GM03348 (cell line): ENCODE measurements at regions not wholly inside any gene's neighbourhood (a gene's known extent, or its start where the extent isn't known, plus 50 kb on each side); places are given as distances from the start of the nearest gene placed in this dataset.

ENCODE experiments used
- DNase-seq: peaks from one replicate; pipeline ENCODE4 v3.0.0; 2012; ENCODE audit warnings: low spot score

- DNase-seq = no peak
These were observed 50.8 kb upstream of the NAV2 start for GRCh38 chr11:19661827-19662226.

DNA sequence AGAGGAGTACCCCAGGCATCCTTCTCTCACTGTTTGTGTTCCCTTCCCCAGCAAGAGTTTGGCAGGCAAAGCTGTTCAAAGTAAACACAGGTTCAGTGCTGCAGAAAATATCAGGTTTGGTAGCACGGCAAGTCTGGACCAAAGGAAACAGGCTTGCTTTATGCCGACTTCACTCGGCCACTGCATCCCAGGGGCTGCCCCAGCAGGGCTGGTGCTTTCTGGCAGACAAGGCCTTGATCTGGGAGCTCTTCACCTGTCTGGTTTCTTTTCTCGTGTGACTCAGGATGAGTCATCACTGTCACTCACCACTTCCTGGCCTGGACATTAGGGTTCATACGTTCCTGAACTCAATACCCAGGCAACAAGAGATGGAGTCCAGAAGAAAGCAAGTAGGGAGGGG is 52.6 kb upstream of the NAV2 start:
- DNase-seq = no peak

DNA sequence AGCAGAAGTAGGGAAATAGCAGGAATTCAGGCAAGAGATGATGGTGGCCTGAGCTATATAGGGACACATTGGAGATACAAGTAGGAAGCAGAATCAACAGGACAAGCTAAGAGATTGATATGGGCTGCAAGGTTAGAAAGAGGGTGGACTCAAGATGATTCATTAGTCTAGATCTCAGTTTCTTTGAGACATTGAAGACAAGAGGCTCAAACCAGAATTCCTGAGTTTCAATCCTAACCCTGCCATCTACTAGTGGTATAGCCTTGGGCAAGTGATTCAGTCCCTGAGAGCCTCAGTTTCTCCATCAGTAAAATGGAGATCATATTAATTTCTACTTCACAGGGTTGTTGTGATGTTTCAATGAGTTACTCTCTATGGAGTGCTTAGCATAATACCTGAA is 53.1 kb upstream of the NAV2 start:
- no peak for DNase-seq

- DNase-seq = no peak
These were observed 54.3 kb upstream of the NAV2 start for GRCh38 chr11:19658344-19658743.

- DNase-seq = no peak
These were observed 56.5 kb upstream of the NAV2 start for GRCh38 chr11:19656140-19656541.

- no peak for DNase-seq
These were observed 59.8 kb upstream of the NAV2 start for GRCh38 chr11:19652623-19653375.

DNA sequence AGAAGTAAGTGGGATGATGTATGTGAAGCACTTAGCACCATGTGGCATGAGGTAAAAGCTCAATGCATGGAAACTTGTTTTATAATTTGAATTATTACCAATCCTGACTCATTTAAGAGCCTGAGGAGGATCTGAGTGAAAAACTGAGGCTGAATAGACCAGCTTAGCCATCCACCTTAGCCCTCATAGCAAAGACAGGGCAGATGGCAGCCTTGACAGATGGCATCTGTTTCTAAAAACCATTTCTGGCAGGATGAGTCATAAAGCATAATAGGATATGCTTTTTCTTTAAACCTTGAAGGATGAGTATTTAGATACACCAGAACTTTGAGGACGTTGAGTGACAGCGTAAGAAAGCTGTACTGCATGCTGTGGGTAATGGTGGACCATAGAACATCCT is 61.0 kb upstream of the NAV2 start:
- no peak for DNase-seq

- DNase-seq = no peak
These were observed 61.6 kb upstream of the NAV2 start for GRCh38 chr11:19651028-19651427.

DNA sequence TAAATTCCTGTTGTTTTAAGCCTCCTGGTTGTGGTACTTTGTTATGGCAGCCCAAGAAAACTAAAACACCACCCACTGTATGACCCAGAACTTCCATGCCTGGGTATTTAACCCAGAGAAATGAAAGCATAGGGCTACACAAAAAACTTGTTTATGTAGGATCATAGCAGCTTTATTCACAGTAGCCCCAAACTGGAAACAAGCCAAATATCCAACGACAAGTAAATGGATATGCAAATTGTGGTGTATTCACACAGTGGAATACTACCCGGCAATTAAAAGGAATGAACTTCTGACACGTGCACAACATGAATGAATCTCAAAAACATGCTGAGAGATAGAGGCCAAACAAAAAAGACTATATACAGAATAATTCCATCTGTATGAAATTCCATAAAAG is 62.2 kb upstream of the NAV2 start:
- no peak for DNase-seq

- DNase-seq = no peak
These were observed 62.9 kb upstream of the NAV2 start for GRCh38 chr11:19649751-19650150.

DNA sequence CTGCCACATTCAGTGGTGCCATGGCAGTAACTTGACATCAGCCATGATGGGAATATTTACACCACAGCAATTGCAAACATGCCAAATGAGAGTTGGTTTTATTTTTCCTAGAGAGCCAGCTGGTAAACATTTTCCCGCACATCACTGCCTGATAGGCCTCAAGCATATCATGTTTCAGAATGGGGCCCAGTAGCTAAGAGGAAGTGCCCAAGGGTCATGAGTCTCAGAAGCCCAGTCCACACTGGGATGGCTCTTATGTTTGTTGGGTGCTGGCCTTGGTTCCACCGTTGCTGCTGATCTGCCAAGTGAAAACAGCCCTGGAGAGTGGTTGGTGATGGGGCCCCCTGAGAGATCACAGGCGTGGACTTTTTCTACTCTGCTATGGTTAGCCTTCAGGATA is 64.3 kb upstream of the NAV2 start:
- no peak for DNase-seq

DNA sequence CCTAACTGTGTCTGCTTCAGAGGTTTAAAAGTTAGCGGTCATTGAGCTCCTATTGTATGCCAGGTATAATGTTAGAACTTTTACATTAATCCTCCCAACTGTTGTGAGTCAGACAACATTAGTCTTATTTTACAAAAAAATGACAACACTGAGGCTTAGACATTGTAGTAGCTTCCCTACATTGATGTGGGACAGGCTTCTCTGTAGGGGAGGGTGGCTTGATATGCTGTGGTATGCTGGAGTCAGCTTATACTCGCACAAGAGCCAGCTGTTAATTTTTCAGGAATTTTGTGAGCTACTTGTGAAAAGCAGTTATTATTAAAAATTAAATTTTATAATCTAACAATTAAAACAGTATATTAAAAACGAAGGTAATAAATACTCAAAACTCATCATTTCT is 64.8 kb upstream of the NAV2 start:
- DNase-seq = no peak

DNA sequence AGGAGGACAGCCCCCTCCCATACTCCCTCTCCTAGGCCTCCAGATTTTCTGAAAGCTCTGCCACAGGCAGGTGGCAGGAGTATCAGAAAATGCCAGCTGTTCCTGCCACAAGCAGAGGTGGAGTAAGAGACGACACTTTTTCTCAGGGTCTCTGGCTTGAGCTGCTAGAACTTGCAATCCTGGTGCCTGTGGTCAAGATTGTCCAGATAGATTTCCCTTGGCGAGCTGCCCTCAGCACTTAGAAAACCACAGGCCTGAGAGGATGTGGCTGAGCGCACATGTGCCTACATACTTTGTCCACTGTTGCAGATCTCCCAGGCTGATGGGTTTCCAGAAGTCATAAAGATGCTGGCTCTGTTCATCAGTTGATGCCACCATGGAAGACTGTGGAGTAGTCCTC is 65.7 kb upstream of the NAV2 start:
- peak; percentile 86 for DNase-seq

DNA sequence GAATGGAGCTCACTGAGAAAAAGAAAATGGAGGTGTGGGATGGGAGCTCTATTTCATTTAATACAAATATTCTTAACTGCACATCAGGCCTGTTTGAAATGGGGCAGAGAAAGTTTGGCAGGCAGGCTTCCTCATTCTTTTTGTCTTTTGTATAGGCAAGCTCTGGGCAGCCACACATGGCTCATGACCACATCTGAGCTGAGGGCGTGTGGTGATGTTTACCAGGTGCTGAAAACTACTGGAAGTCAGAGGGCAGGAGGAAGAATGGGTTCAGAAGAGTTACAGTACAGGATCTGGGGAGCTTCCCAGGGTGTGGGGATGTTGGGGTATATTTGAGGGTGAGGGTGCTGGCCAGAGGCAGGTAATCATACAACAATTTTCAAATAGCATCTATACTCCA is 66.3 kb upstream of the NAV2 start:
- DNase-seq = no peak

DNA sequence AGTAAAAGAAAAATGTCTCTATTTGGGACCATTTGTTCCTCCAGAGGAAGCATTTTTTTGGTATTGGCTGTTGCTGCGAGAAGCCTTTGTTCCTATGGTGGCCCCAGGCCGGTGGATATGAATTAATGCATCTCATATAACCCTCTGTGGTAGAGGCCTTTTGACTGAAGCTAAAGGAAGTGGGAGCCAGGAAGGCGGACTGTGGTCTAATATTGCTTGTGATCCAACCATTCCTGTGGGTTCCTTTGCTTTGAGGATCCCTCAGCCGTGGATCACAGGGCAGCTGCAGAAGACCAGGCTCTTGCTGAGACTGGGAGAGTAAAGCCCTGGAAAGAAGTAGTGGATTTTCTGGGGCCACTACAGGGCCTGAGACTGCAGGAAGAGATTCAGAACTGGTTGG is 68.3 kb upstream of the NAV2 start:
- DNase-seq = no peak

DNA sequence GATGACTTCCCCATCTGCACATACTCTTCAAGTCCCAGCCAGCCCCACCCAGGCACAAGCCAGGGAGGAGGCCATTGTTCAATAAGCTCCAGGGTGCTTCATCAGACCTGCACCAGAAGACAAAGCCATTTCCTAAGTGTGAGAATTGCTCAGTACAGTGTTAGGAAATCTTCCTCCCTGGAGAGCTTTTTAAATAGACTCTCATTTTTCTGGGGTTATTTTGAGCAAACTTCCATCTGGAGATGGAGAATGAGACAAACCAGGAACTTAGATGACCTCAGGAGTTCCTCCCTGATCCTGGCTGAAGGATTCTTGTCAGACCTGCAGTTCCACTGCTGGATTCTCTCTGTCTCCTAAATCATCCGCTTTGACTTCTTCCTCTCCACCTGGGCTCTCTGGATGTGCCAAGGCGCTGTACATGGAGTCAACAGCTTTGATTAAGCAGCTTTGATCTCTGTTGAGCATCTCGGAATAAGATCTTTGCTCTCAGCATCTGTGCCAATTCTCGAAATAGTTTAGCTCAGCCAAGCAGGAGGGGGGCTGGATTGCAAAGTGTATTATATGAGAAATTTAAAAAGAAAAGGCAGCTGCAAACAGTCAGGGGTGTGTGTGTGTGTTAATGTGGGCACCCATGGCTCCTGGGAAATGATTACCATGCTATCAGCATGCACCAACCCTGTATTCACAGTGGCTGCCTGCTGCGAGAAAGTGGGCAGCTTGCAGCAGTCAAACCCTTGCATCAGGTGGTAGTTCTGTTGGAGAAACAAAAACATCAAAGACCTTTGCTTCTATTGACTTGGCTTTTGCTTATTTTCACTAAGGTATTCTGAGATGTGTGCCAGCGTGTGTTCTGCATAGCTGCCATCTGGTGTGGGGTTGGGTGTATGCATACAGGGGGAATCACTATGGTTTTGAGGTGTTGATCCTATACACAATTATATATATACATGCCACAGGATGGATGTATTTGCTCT is 70.2 kb upstream of the NAV2 start:
- peak; percentile 58 for DNase-seq

DNA sequence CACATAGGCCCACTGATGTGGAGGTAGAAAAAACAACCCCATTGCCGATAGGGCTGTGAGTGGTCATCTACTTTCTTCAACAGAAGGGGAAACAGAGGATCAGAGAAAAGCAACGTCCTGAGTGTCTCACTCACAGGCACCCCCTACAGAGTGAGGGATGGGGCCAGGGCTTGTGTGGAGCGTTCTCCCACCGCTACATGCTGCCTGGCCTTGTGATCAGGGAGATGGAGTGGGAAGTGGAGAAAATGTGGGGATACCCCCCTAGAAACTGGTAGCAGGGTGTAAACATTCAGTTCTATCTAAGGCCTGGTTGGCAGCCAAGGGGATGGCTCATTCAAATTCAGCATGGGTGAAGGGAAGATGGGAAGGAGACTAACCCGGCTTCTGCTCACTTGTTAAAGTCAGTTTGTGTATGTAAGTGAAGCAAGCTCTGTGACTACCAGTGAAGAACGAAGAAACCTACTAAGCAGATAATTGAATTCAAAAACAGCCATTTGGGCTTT is 73.0 kb upstream of the NAV2 start:
- no peak for DNase-seq

GRCh38 chr11:19635332-19635731 is 77.3 kb upstream of the NAV2 start:
- DNase-seq = no peak

DNA sequence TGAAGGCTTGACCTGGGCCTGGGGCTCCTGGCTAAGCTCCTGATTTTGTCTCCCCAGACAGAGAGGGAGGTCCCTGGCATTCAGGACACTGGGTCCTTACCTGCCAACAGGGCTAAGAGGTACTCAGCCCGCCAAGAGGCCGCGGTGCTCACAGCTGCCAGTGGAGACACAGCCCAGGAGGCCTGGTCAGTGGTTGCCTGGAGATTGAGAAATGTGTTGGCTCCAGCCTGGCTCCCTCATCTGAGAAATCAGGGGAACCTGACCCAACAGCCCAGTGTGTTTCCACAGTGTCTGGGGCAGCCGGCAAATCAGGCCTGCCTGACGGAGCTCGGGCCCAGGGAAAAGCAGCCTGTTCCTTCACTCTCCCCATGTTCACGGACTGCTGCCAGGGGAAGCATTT is 79.4 kb upstream of the NAV2 start:
- peak; percentile 31 for DNase-seq

DNA sequence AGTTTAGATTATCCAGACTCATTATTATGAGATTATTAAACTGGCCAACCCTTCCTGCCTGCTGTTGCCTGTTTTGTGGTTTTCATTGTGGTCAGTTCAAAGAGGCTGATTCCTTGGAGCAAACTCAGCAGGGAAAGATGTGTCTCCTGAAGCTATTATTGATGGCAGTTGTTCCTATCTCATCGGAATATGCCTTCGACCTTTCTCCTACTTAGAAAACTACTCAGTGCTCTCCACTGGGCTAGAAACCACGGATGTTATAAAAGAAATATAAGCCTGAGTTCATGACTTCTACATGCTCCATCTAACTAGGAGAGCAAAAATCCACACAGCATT is 80.2 kb upstream of the NAV2 start:
- peak; percentile 34 for DNase-seq

DNA sequence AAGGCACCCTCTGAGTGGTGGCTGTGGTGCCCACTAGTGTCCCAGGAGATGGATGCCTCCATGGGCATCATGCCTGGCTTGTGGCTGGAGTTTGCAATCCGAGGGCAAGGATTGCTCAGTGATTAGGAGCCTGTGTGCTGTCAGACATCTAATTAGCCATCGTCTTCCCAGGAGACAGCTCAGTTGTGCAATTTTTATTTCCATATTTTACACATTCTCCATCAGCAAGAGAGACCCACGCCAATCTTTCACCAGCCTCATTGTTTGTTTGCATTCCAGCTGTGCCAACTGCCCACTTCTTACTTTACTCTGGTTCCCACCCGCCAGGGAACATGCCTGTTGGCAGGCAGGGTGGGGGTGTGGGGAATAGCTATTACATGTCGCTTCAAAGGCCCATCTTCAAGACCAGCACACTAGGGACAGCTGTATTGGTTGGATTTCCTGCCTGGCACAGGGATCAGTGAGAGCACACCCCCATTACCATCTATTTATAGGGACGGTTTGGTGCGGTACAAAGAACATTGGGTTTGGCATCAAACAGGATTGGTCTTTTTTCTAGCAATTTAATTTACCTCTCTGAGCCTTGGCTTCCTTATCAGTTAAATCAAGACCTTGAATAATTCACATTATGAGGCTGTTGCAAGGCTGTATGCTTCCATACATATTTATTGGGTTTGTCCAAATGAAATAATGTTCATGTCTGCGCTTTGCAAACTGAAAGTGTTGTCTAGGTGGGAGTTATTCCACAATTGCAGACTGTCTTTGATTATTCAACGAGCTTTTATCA is 80.7 kb upstream of the NAV2 start:
- peak; percentile 54 for DNase-seq

GRCh38 chr11:19628018-19628417 is 84.6 kb upstream of the NAV2 start:
- peak; percentile 87 for DNase-seq

GRCh38 chr11:19627566-19627965 is 85.1 kb upstream of the NAV2 start:
- no peak for DNase-seq
